Activated naive CD8-positive, alpha-beta T cell treated with anti-CD3 and anti-CD28 coated beads, Interleukin-2, amount 10 ng/mL, durations not matched to agents 7 days and 5 days (primary cell): ENCODE measurements at regions not wholly inside any gene's neighbourhood (a gene's known extent, or its start where the extent isn't known, plus 50 kb on each side); places are given as distances from the start of the nearest gene placed in this dataset.
A peak's percentile ranks its signal among the peaks of the same experiment; 100 is the strongest.

Experiments
- ATAC-seq: fragments of 150-1000 bp; cut with Tn5 transposase; one replicate; pipeline ENCODE4 v1.10.0; 2021; ENCODE audit warnings: low read depth, moderate library complexity
- POLR2A ChIA-PET: fragments of 350-600 bp; sonication (Branson Sonifier 250); formaldehyde crosslinking; loops from one replicate; lab custom pipeline; 2021; ENCODE audit warnings: antibody characterized with exemption; lab: Charles Lee
- DNase-seq: peaks from one replicate; pipeline ENCODE4 v3.0.0; 2021
- H3K27ac Mint-ChIP-seq: one replicate; pipeline ENCODE4 v1.8.0; 2022; ENCODE audit warnings: mild to moderate bottlenecking, mixed read lengths
- H3K27me3 Mint-ChIP-seq: one replicate; pipeline ENCODE4 v1.8.0; 2022; ENCODE audit warnings: mild to moderate bottlenecking, moderate library complexity, mixed read lengths
- H3K36me3 Mint-ChIP-seq: one replicate; pipeline ENCODE4 v1.8.0; 2021; ENCODE audit warnings: mild to moderate bottlenecking, mixed read lengths
- H3K4me1 Mint-ChIP-seq: one replicate; pipeline ENCODE4 v1.8.0; 2021; ENCODE audit warnings: mixed read lengths
- H3K4me3 Mint-ChIP-seq: one replicate; pipeline ENCODE4 v1.8.0; 2022; ENCODE audit warnings: mild to moderate bottlenecking, moderate library complexity, mixed read lengths
- H3K9me3 Mint-ChIP-seq: one replicate; pipeline ENCODE4 v1.8.0; 2021; ENCODE audit warnings: mixed read lengths

DNA sequence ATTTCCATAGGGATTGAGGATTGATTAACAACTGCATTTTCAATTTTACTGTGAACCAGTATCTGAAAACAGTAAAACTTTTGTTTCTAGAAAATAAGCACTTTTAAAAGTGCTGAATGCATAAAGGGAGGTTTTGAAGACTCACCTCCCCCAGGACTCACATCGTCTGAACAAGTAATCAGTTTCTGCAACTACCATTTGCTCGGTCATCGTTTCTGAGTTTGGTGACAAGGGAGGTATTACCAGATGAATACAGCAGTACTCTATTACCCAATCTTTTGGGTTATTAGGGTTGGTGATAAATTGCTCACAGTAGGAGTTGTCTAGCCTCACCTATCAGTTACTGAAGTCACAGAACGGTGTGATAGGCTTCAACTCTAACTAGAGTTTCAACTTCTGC, 234.5 kb upstream of the FN1 start:
- no peaks in the 10 kb centered on the region for H3K27me3 Mint-ChIP-seq
- no peak overlapping the region for H3K27ac Mint-ChIP-seq
- ATAC-seq (no peak), DNase-seq (no peak)
- H3K4me3 Mint-ChIP-seq = no peak overlapping the region
- no peaks in the 10 kb centered on the region for H3K9me3 Mint-ChIP-seq
- H3K4me1 Mint-ChIP-seq = no peaks in the 10 kb centered on the region
- POLR2A ChIA-PET = no interaction called here
- no peaks in the 10 kb centered on the region for H3K36me3 Mint-ChIP-seq

DNA sequence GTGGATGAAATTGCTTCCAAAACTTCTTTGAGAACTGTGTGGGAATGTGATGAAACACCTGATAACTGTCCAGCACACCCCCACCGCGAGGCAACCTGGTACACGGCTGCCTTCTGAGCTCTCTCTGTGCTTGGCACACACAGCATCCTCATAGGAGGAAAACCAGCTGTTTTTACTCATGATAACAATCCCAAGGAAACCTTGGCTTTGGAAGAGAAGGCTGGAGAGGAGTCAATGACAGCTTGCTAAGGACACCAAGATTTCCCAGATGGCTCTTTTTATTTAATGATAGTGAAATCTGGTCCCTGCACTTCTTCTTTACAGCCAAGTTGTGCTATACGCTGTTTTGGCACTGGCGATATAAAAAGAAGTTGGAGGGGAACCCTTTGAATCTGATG, 232.5 kb upstream of the FN1 start:
- no peaks in the 10 kb centered on the region for H3K36me3 Mint-ChIP-seq
- H3K9me3 Mint-ChIP-seq = no peaks in the 10 kb centered on the region
- no peak overlapping the region for H3K27ac Mint-ChIP-seq
- no peak for DNase-seq
- H3K27me3 Mint-ChIP-seq = no peaks in the 10 kb centered on the region
- H3K4me1 Mint-ChIP-seq = peaks cover 4% of the 10 kb centered on the region
- no peak overlapping the region for H3K4me3 Mint-ChIP-seq
- ATAC-seq = no peak
- POLR2A ChIA-PET = no interaction called here

DNA sequence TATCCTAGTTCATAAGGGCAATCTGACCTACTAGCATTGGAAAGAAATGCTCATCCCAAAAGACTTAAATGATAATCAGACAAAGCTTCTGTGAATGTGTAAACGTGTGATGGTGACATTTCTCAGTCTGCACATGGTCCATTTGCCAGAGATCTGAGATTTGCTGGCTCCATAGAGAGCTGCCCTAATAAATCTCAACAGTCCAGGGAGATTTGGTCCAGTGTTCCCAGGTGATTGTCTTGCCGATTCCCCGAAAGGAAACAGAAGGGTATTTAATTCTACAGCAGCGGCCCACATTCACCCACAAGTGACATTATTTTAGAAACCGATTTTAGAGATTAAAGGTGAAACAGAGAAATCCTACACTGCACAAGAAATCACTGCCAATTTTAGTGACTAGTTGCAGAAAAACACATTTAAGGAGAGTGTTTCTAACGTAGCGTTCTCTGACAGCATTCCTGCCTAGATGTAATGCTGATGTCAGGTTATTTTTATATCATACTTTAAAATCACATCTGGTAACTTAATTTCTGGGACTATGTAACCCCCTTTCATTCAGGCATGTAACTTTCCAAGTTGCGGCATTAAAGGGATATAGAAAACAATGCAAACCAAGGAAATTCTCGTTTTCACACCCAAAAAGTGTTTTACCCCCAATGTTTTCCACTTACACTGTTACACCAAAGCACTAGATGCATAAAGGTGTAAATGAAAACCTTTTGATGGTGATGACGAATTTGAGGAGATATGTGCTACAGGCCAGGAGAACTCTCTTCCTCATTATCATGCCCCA, 231.9 kb upstream of the FN1 start:
- POLR2A ChIA-PET = no interaction called here
- no peak for DNase-seq
- no peaks in the 10 kb centered on the region for H3K9me3 Mint-ChIP-seq
- H3K4me3 Mint-ChIP-seq = no peak overlapping the region
- peaks cover 4% of the 10 kb centered on the region for H3K4me1 Mint-ChIP-seq
- no peaks in the 10 kb centered on the region for H3K36me3 Mint-ChIP-seq
- no peak overlapping the region for H3K27ac Mint-ChIP-seq
- no peak for ATAC-seq
- no peaks in the 10 kb centered on the region for H3K27me3 Mint-ChIP-seq

DNA sequence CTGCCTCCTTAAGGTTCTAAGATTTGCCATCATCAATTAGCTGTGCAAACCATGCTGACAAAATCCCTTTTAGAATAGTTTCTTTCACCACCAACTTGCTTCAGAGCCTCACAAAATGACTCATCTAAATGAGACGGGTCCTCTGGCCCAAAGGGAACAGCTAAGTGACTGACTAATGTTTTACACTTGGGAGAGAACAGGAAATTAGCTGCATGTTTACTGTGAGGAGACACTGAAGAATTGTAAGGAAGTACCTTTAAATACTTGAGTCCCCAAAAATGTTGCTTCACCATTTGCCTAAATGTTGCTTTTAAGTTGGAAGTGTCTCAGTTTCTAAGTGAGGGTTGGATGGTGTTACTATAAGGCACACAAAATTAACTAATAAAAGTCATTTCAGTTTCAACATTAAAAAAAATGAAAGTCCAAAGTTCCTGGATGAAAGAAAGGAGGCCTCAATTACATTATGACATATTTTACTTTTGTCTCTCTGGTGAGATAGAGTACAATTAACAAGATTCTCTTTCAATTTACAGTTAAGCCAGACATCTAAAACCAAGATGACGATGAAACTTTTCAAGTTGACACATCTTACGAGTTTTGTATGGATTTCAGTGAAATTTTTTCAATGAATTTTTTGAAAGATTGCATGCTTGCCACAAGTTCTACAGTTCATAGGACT, 229.1 kb upstream of the FN1 start:
- POLR2A ChIA-PET = no interaction called here
- H3K4me3 Mint-ChIP-seq = no peak overlapping the region
- H3K27me3 Mint-ChIP-seq = no peaks in the 10 kb centered on the region
- H3K9me3 Mint-ChIP-seq = no peaks in the 10 kb centered on the region
- ATAC-seq (no peak), DNase-seq (no peak)
- H3K4me1 Mint-ChIP-seq = peaks cover 4% of the 10 kb centered on the region
- no peak overlapping the region for H3K27ac Mint-ChIP-seq
- H3K36me3 Mint-ChIP-seq = no peaks in the 10 kb centered on the region

DNA sequence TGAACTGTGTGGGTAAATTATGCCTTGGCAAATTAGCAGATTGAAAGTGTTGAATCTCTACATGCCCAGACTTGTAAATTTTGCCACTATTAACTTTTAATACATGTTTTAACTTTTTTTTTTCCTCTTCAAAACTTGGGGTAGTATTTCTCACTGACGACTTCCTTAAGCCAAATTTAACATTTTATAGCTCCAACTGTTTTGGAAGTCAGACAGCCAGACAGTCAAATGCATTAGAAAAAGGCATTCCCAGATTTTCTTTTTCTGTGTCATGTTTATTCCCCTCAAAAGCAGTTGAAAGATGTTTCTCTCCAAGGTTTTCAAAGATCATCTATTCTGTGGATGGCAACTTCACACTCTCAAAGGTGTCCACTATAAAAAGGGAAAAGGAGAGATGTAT, 226.8 kb upstream of the FN1 start:
- no peaks in the 10 kb centered on the region for H3K36me3 Mint-ChIP-seq
- POLR2A ChIA-PET = no interaction called here

DNA sequence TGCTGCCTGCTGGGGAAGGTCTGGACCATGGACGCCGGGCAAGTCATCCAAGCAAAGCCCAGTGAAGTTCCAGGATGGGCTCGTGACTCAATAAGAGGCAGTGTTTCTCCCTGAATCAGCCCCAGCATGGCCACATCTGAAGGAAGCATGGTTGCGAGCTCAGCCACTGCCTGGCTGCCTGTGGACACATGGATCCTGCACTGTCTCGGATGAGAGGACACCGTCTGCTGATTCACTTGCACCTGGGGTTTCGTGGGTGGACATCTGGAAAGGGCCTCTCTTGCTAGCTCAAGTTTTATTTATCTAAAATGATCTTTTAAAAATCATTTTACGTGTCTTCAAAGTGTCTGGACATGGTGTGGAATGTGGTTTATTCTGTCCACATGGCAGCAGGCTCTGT, 224.8 kb upstream of the FN1 start:
- POLR2A ChIA-PET = no interaction called here
- H3K9me3 Mint-ChIP-seq = no peaks in the 10 kb centered on the region
- no peaks in the 10 kb centered on the region for H3K27me3 Mint-ChIP-seq
- ATAC-seq (no peak), DNase-seq (no peak)
- H3K27ac Mint-ChIP-seq = no peak overlapping the region
- H3K36me3 Mint-ChIP-seq = no peaks in the 10 kb centered on the region
- H3K4me1 Mint-ChIP-seq = peaks cover 4% of the 10 kb centered on the region
- H3K4me3 Mint-ChIP-seq = no peak overlapping the region

More for the DNA sequence above, 226.8 kb upstream of the FN1 start:
- Mint-ChIP-seq H3K9me3 (no peaks in the 10 kb centered on the region), H3K27me3 (no peaks in the 10 kb centered on the region), H3K4me3 (no peak overlapping the region), H3K4me1 (peaks cover 4% of the 10 kb centered on the region), H3K27ac (no peak overlapping the region)
- DNase-seq = no peak
- no peak for ATAC-seq

DNA sequence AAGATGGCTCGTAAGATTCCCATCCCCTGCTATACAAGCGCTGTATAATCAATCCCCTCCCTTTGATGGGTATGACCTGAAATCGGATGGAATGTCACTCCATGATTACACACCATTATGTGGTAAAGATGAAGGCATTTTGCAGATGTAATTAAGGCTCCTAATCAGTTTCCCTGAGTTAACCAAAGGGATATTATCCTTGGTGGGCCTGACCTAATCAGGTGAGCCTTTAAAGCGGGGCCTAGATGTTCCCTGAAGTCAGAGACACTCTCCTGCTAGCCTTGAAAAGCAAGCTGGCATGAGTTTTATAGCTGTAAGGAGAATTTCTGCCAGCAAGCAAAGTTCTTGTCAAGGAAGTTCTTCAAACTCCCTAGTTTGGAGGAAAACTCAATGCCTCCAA, 223.8 kb upstream of the FN1 start:
- no peak overlapping the region for H3K27ac Mint-ChIP-seq
- no peaks in the 10 kb centered on the region for H3K36me3 Mint-ChIP-seq
- peaks cover under 1% of the 10 kb centered on the region for H3K4me1 Mint-ChIP-seq
- no peak for ATAC-seq
- H3K27me3 Mint-ChIP-seq = no peaks in the 10 kb centered on the region
- POLR2A ChIA-PET = no interaction called here
- H3K4me3 Mint-ChIP-seq = no peak overlapping the region
- H3K9me3 Mint-ChIP-seq = no peaks in the 10 kb centered on the region
- DNase-seq = no peak

DNA sequence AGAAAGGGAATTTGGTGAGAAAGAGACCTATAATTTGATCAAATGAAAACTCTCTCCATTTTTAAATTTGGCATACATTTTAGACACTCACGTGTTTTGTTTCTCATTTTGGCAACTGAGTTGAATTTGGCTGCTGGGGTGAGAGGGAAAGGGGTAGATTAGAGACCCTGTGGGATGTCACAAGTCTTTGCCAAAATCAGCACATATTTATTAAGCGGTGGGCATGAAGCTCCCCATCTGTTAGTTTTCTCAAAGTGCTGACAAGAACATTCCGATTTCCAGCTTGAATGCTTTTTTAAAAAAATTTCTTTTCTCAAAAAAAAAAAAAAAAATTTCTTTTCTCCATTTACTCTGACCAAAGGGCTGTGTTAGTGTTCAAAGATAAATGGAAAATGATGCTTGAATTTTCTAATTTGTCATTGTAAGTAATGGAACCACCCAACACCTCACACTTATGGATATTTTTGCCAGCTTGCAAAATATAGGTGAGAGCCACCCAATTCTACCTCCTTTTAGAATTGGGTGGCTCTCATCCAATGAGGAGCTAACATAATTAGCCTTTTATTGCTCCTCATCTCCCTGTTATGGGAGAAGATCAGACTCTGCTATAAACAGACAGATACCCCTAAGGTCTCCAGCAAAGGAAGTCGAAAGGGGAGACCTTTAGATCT, 222.9 kb upstream of the FN1 start:
- Mint-ChIP-seq H3K9me3 (no peaks in the 10 kb centered on the region), H3K4me1 (no peaks in the 10 kb centered on the region), H3K27me3 (no peaks in the 10 kb centered on the region), H3K36me3 (no peaks in the 10 kb centered on the region), H3K4me3 (no peak overlapping the region), H3K27ac (no peak overlapping the region)
- POLR2A ChIA-PET = no interaction called here
- DNase-seq (no peak), ATAC-seq (no peak)

DNA sequence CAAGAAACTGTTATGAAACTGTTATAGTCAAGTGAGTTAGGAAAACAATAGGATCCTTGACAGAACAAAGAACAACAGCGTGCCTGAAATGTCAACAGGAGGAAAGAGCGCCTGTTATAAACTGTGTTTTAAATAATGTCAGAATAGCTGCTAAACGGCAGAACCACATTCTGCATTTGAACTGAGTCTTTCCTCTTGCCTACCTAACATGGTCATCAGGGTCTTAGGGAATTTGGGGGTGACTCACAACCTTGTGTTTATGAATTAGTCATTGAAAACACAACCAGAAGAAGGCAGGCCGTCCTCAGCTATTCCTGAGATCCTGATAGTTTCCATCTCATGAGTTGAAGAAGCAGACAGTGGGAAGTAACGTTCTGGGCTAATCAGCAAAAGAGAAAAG, 222.0 kb upstream of the FN1 start:
- POLR2A ChIA-PET = no interaction called here
- H3K36me3 Mint-ChIP-seq = no peaks in the 10 kb centered on the region
- H3K4me1 Mint-ChIP-seq = no peaks in the 10 kb centered on the region
- ATAC-seq (no peak), DNase-seq (no peak)
- H3K4me3 Mint-ChIP-seq = no peak overlapping the region
- H3K27ac Mint-ChIP-seq = no peak overlapping the region
- H3K27me3 Mint-ChIP-seq = no peaks in the 10 kb centered on the region
- H3K9me3 Mint-ChIP-seq = no peaks in the 10 kb centered on the region

DNA sequence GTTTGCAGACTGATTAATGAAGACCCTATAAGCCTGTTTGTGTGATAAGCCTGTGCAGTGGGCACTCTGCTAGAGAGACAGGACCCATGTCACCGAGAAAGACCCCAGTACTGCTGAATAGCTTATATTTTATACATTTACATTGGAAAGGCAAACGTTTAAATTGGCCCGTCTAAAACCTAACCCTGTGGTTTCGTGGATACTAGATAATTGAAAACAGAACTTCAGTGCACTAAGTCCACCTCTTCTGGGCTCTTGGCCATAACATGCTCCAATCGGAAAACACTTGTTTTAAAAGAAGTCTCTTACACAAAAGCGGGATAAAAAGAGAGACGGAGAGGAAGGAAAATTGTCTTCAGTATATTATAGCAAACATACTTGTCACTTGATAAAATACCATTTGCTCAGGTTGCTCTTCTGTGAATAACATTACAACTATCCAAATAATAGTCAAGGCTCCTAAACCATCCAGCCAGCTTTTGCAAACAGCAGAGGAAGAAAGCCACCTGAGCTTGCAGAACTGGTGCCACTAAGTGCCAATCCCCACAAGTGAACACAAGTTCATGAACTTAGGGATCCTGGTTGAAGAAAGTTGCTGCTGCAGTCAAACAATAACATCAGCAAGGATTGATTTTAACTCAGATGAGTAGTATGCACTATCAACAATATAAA, 218.4 kb upstream of the FN1 start:
- Mint-ChIP-seq H3K27ac (peak overlapping the region; percentile 30), H3K4me1 (no peaks in the 10 kb centered on the region), H3K9me3 (no peaks in the 10 kb centered on the region), H3K4me3 (no peak overlapping the region), H3K27me3 (no peaks in the 10 kb centered on the region), H3K36me3 (no peaks in the 10 kb centered on the region)
- POLR2A ChIA-PET = no interaction called here
- ATAC-seq (no peak), DNase-seq (no peak)

DNA sequence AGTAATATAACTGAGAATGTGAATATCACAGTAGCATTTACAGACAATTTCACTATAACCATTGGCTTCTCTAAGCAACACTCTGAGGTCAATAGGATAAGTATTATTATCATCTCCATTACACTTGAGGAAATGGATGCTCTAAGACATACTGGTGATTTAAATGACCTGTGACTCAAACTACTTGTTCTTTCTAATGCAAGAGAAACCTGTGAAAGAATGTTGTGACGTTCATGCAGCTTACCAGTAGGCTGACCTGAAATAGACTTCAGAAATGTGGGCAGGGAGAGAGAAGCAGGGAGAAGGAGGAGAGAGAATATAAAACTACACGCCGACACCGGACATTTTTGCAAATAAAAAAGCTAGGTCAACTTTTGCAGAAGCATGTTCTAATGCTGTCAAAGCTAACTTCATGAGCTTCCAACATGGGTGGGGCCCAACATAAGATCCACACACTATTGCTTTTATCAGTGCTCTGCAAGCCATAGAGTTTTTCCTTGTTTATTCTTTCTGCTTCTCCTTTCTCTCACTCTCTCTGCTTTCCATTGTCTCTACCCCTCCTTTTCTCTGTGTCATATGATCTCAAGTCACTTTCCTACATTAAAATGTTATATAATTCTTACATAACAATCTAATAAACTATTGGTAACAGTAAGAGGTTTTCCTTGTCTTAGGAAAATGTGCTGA, 217.6 kb upstream of the FN1 start:
- Mint-ChIP-seq H3K4me1 (no peaks in the 10 kb centered on the region), H3K27ac (no peak overlapping the region), H3K36me3 (no peaks in the 10 kb centered on the region), H3K4me3 (no peak overlapping the region), H3K27me3 (no peaks in the 10 kb centered on the region), H3K9me3 (no peaks in the 10 kb centered on the region)
- no peak for DNase-seq
- POLR2A ChIA-PET = no interaction called here
- no peak for ATAC-seq

DNA sequence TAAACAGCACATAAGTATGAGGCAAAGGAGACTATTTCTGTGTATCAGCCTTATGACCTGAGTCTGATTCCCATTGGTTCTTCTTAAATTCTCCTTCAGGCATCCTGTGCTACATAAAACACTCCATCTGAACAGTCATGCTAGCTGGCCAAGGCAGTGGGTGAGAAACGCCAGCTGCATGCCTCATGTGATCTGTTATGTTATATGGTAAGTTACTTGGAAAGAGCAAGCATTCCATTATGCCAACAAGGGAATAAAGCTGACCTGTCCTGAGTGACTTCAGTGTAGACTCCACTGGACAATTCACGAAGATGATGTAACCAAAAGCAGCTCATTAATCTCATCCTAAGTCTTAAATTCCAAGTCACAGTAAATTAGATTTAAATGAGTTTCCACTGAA, 216.5 kb upstream of the FN1 start:
- no peak for ATAC-seq
- no peak overlapping the region for H3K4me3 Mint-ChIP-seq
- no peaks in the 10 kb centered on the region for H3K9me3 Mint-ChIP-seq
- no peak for DNase-seq
- H3K4me1 Mint-ChIP-seq = no peaks in the 10 kb centered on the region
- POLR2A ChIA-PET = no interaction called here
- H3K27me3 Mint-ChIP-seq = no peaks in the 10 kb centered on the region
- H3K36me3 Mint-ChIP-seq = no peaks in the 10 kb centered on the region
- H3K27ac Mint-ChIP-seq = no peak overlapping the region

DNA sequence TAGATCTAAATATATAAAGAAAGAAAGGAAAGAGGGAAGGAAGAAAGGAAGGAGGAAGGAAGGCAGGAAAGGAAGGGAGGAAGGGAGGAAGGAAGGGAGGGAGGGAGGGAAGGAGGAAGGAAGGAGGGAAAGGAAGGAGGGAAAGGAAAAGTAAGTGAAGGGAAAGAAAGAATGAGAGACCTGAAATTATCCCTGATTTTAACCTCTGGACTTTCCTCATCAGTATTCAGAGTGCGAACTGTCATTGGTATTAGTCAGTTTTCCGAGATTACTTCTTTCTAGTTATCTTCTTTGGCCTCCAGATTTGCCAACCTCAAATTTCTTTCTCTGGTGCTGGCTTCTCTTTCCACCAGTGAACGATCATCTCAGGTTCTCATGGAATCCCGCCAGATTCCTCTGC, 215.5 kb upstream of the FN1 start:
- POLR2A ChIA-PET = no interaction called here
- H3K27ac Mint-ChIP-seq = no peak overlapping the region
- H3K4me1 Mint-ChIP-seq = no peaks in the 10 kb centered on the region
- H3K4me3 Mint-ChIP-seq = no peak overlapping the region
- ATAC-seq (no peak), DNase-seq (no peak)
- H3K27me3 Mint-ChIP-seq = no peaks in the 10 kb centered on the region
- H3K9me3 Mint-ChIP-seq = no peaks in the 10 kb centered on the region
- no peaks in the 10 kb centered on the region for H3K36me3 Mint-ChIP-seq
